Activated T-cell treated with anti-CD3 and anti-CD28 coated beads, Interleukin-2, amount 50 U/mL, for 24 hours (primary cell): ENCODE measurements at regions not wholly inside any gene's neighbourhood (a gene's known extent, or its start where the extent isn't known, plus 50 kb on each side); places are given as distances from the start of the nearest gene placed in this dataset.

Experiments
- DNase-seq: peaks from one replicate; pipeline ENCODE4 v3.0.0-alpha.2; 2020
- H3K27ac Mint-ChIP-seq: 2 replicates; pipeline ENCODE4 v1.8.0; 2020; ENCODE audit warnings: mild to moderate bottlenecking, mixed read lengths
- H3K27me3 Mint-ChIP-seq: 2 replicates; pipeline ENCODE4 v1.8.0; 2020; ENCODE audit warnings: mixed read lengths
- H3K36me3 Mint-ChIP-seq: 2 replicates; pipeline ENCODE4 v1.8.0; 2020; ENCODE audit warnings: low read depth, mixed read lengths
- H3K4me1 Mint-ChIP-seq: 2 replicates; pipeline ENCODE4 v1.8.0; 2020; ENCODE audit warnings: low read depth, mixed read lengths
- H3K4me3 Mint-ChIP-seq: 2 replicates; pipeline ENCODE4 v1.8.0; 2020; ENCODE audit warnings: mild to moderate bottlenecking, moderate library complexity, mixed read lengths
- H3K9me3 Mint-ChIP-seq: 2 replicates; pipeline ENCODE4 v1.8.0; 2020; ENCODE audit warnings: mixed read lengths

- no peak for DNase-seq
- Mint-ChIP-seq H3K4me1 (no peaks in the 10 kb centered on the region), H3K27me3 (no peaks in the 10 kb centered on the region), H3K9me3 (peaks cover 6% of the 10 kb centered on the region), H3K27ac (no peak overlapping the region), H3K36me3 (no peaks in the 10 kb centered on the region), H3K4me3 (no peak overlapping the region)
Measured at GRCh38 chr5:167244583-167244982, 1046.9 kb upstream of the WWC1 start.

- Mint-ChIP-seq H3K27me3 (no peaks in the 10 kb centered on the region), H3K27ac (no peak overlapping the region), H3K4me3 (no peak overlapping the region), H3K4me1 (no peaks in the 10 kb centered on the region), H3K36me3 (no peaks in the 10 kb centered on the region), H3K9me3 (peaks cover 6% of the 10 kb centered on the region)
- DNase-seq, result no peak
Measured at GRCh38 chr5:167245868-167246267, 1045.6 kb upstream of the WWC1 start.

- Mint-ChIP-seq H3K36me3 (no peaks in the 10 kb centered on the region), H3K27me3 (no peaks in the 10 kb centered on the region), H3K4me3 (no peak overlapping the region), H3K4me1 (no peaks in the 10 kb centered on the region), H3K27ac (no peak overlapping the region), H3K9me3 (no peaks in the 10 kb centered on the region)
- DNase-seq, result no peak
Measured at GRCh38 chr5:167247816-167248215, 1043.6 kb upstream of the WWC1 start.

- no peak for DNase-seq
Measured at GRCh38 chr5:167248257-167248656, 1043.2 kb upstream of the WWC1 start.

GRCh38 chr5:167250996-167251395 lies 1040.4 kb upstream of the WWC1 start:
- Mint-ChIP-seq H3K36me3 (no peaks in the 10 kb centered on the region), H3K27ac (no peak overlapping the region), H3K4me3 (no peak overlapping the region), H3K27me3 (no peaks in the 10 kb centered on the region), H3K9me3 (peaks cover 4% of the 10 kb centered on the region), H3K4me1 (no peaks in the 10 kb centered on the region)
- DNase-seq, result no peak

More at GRCh38 chr5:167248257-167248656, 1043.2 kb upstream of the WWC1 start:
- no peak overlapping the region for H3K4me3 Mint-ChIP-seq
- H3K36me3 Mint-ChIP-seq, result no peaks in the 10 kb centered on the region
- H3K27ac Mint-ChIP-seq, result no peak overlapping the region
- no peaks in the 10 kb centered on the region for H3K4me1 Mint-ChIP-seq
- no peaks in the 10 kb centered on the region for H3K27me3 Mint-ChIP-seq
- no peaks in the 10 kb centered on the region for H3K9me3 Mint-ChIP-seq

- Mint-ChIP-seq H3K27ac (no peak overlapping the region), H3K36me3 (no peaks in the 10 kb centered on the region), H3K4me3 (no peak overlapping the region), H3K9me3 (peaks cover 8% of the 10 kb centered on the region), H3K4me1 (no peaks in the 10 kb centered on the region), H3K27me3 (no peaks in the 10 kb centered on the region)
- no peak for DNase-seq
Measured at GRCh38 chr5:167254132-167254531, 1037.3 kb upstream of the WWC1 start.

- Mint-ChIP-seq H3K4me1 (no peaks in the 10 kb centered on the region), H3K4me3 (no peak overlapping the region), H3K27me3 (no peaks in the 10 kb centered on the region), H3K27ac (no peak overlapping the region), H3K36me3 (no peaks in the 10 kb centered on the region), H3K9me3 (peaks cover 8% of the 10 kb centered on the region)
- DNase-seq, result no peak
Measured at GRCh38 chr5:167255926-167256325, 1035.5 kb upstream of the WWC1 start.

GRCh38 chr5:167259806-167260205 lies 1031.6 kb upstream of the WWC1 start:
- H3K36me3 Mint-ChIP-seq, result no peaks in the 10 kb centered on the region
- H3K4me3 Mint-ChIP-seq, result no peak overlapping the region
- no peaks in the 10 kb centered on the region for H3K4me1 Mint-ChIP-seq
- peaks cover 10% of the 10 kb centered on the region for H3K9me3 Mint-ChIP-seq
- DNase-seq, result no peak
- H3K27ac Mint-ChIP-seq, result no peak overlapping the region
- H3K27me3 Mint-ChIP-seq, result no peaks in the 10 kb centered on the region

GRCh38 chr5:167261309-167262100 lies 1029.9 kb upstream of the WWC1 start:
- no peaks in the 10 kb centered on the region for H3K36me3 Mint-ChIP-seq
- no peak overlapping the region for H3K27ac Mint-ChIP-seq
- peaks cover 10% of the 10 kb centered on the region for H3K9me3 Mint-ChIP-seq
- H3K4me1 Mint-ChIP-seq, result no peaks in the 10 kb centered on the region
- H3K4me3 Mint-ChIP-seq, result no peak overlapping the region
- DNase-seq, result no peak
- no peaks in the 10 kb centered on the region for H3K27me3 Mint-ChIP-seq

- peaks cover 7% of the 10 kb centered on the region for H3K9me3 Mint-ChIP-seq
- H3K27ac Mint-ChIP-seq, result no peak overlapping the region
- no peaks in the 10 kb centered on the region for H3K27me3 Mint-ChIP-seq
- DNase-seq, result no peak
- H3K4me3 Mint-ChIP-seq, result no peak overlapping the region
- no peaks in the 10 kb centered on the region for H3K36me3 Mint-ChIP-seq
- H3K4me1 Mint-ChIP-seq, result no peaks in the 10 kb centered on the region
Measured at GRCh38 chr5:167263185-167263584, 1028.3 kb upstream of the WWC1 start.

- no peak for DNase-seq
- no peak overlapping the region for H3K27ac Mint-ChIP-seq
- H3K36me3 Mint-ChIP-seq, result no peaks in the 10 kb centered on the region
- H3K4me3 Mint-ChIP-seq, result no peak overlapping the region
- no peaks in the 10 kb centered on the region for H3K27me3 Mint-ChIP-seq
- no peaks in the 10 kb centered on the region for H3K4me1 Mint-ChIP-seq
- peaks cover 7% of the 10 kb centered on the region for H3K9me3 Mint-ChIP-seq
Measured at GRCh38 chr5:167264348-167264747, 1027.1 kb upstream of the WWC1 start.

GRCh38 chr5:167268337-167268736 lies 1023.1 kb upstream of the WWC1 start:
- H3K9me3 Mint-ChIP-seq, result peaks cover 10% of the 10 kb centered on the region
- H3K27ac Mint-ChIP-seq, result no peak overlapping the region
- DNase-seq, result no peak
- no peaks in the 10 kb centered on the region for H3K36me3 Mint-ChIP-seq
- no peaks in the 10 kb centered on the region for H3K4me1 Mint-ChIP-seq
- H3K4me3 Mint-ChIP-seq, result no peak overlapping the region
- H3K27me3 Mint-ChIP-seq, result no peaks in the 10 kb centered on the region

GRCh38 chr5:167269146-167269545 lies 1022.3 kb upstream of the WWC1 start:
- Mint-ChIP-seq H3K9me3 (peaks cover 10% of the 10 kb centered on the region), H3K36me3 (no peaks in the 10 kb centered on the region), H3K4me1 (no peaks in the 10 kb centered on the region), H3K27me3 (no peaks in the 10 kb centered on the region), H3K4me3 (no peak overlapping the region), H3K27ac (no peak overlapping the region)
- DNase-seq, result no peak

GRCh38 chr5:167271081-167271480 lies 1020.4 kb upstream of the WWC1 start:
- H3K27ac Mint-ChIP-seq, result no peak overlapping the region
- no peaks in the 10 kb centered on the region for H3K4me1 Mint-ChIP-seq
- H3K9me3 Mint-ChIP-seq, result peaks cover 10% of the 10 kb centered on the region
- no peaks in the 10 kb centered on the region for H3K36me3 Mint-ChIP-seq
- no peak overlapping the region for H3K4me3 Mint-ChIP-seq
- H3K27me3 Mint-ChIP-seq, result no peaks in the 10 kb centered on the region
- no peak for DNase-seq

GRCh38 chr5:167271511-167271910 lies 1019.9 kb upstream of the WWC1 start:
- H3K27me3 Mint-ChIP-seq, result no peaks in the 10 kb centered on the region
- no peak overlapping the region for H3K4me3 Mint-ChIP-seq
- DNase-seq, result no peak
- no peaks in the 10 kb centered on the region for H3K4me1 Mint-ChIP-seq
- H3K27ac Mint-ChIP-seq, result no peak overlapping the region
- H3K36me3 Mint-ChIP-seq, result no peaks in the 10 kb centered on the region
- H3K9me3 Mint-ChIP-seq, result peaks cover 10% of the 10 kb centered on the region

- Mint-ChIP-seq H3K27ac (no peak overlapping the region), H3K9me3 (peaks cover 4% of the 10 kb centered on the region), H3K36me3 (no peaks in the 10 kb centered on the region), H3K4me1 (no peaks in the 10 kb centered on the region), H3K4me3 (no peak overlapping the region), H3K27me3 (no peaks in the 10 kb centered on the region)
- no peak for DNase-seq
Measured at GRCh38 chr5:167280111-167280510, 1011.3 kb upstream of the WWC1 start.
